ENCODE measurements at regions not wholly inside any gene's neighbourhood (a gene's known extent, or its start where the extent isn't known, plus 50 kb on each side); places are given as distances from the start of the nearest gene placed in this dataset.
A peak's percentile ranks its signal among the peaks of the same experiment; 100 is the strongest.

DNA sequence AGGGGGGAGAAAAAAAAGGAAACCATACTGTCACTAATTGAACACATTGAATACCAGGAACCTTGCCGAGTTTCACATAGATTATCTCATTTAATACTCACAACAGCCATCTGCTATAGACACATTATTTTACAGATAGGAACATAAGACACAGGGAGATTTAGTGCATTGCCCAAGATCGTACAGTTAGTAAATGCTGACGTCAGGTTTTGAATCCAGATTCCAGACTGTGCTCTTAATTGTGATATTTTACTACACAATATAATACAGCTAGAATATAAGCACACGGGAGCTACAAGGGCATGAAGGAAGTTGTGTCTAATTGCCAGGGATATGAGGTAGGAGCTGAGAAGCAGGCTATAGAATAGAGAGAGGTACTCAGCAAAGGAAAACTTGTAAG, 93.9 kb upstream of the MINDY3 start:
- no peaks in the 10 kb centered on the region for H3K79me2 ChIP-seq (ENCODE audit: control insufficient read depth, insufficient read depth, low read length)
- no peak for ATAC-seq

More for the DNA sequence above, 93.9 kb upstream of the MINDY3 start:
- intact Hi-C loops (cut with micrococcal nuclease), result no loop called here
- H3K9me3 ChIP-seq (replicated peaks; ENCODE audit: control insufficient read depth, insufficient read depth, low read depth, low read length), result no peaks in the 10 kb centered on the region
- DNase-seq (ENCODE audit: extremely low read depth in 1 of 4, low spot score in 3 of 4) (no peak), FAIRE-seq (no peak)
- no peaks in the 10 kb centered on the region for H3K4me1 ChIP-seq (replicated peaks in 1 of 2; ENCODE audit: control insufficient read depth in 2 of 2, insufficient read depth in 2 of 2, low read length in 2 of 2)
- TF ChIP-seq FOXM1 (IDR thresholded peaks at IDR 0.05; ENCODE audit: low read depth), result no peak
- TF ChIP-seq FOXM1 (CRISPR knock-in tag; IDR thresholded peaks at IDR 0.05; ENCODE audit: low read depth), result no peak
- peak; percentile 53; the same call in 1 of the 2 replicates for TF ChIP-seq ZNF316 (IDR thresholded peaks at IDR 0.05)
- no peak for TF ChIP-seq POLR2G (IDR thresholded peaks at IDR 0.05; ENCODE audit: low read depth, low read length)
- no peak for TF ChIP-seq PHB (CRISPR knock-in tag; IDR thresholded peaks at IDR 0.05)
- TF ChIP-seq NFATC3 (IDR thresholded peaks at IDR 0.05), result no peak
- no peak for TF ChIP-seq ZNF311 (CRISPR knock-in tag; IDR thresholded peaks at IDR 0.05)
- TF ChIP-seq TBL1XR1 (IDR thresholded peaks at IDR 0.05; ENCODE audit: low read length in 2 of 2), result no peak
- peak; percentile 54 for TF ChIP-seq MAFF (IDR thresholded peaks at IDR 0.05; ENCODE audit: low read length)
- no peak for TF ChIP-seq ZNF184 (CRISPR knock-in tag; IDR thresholded peaks at IDR 0.05)
- no peak for TF ChIP-seq RBBP5 (IDR thresholded peaks at IDR 0.05; ENCODE audit: borderline replicate concordance, insufficient read depth, low read length, poor library complexity, severe bottlenecking)
- 0 out of 2 replicates have a peak, but pooled peaks have one; percentile 5 for TF ChIP-seq MAFG (tag; conservative IDR thresholded peaks at IDR 0.05)
- TF ChIP-seq, protein P1, sequence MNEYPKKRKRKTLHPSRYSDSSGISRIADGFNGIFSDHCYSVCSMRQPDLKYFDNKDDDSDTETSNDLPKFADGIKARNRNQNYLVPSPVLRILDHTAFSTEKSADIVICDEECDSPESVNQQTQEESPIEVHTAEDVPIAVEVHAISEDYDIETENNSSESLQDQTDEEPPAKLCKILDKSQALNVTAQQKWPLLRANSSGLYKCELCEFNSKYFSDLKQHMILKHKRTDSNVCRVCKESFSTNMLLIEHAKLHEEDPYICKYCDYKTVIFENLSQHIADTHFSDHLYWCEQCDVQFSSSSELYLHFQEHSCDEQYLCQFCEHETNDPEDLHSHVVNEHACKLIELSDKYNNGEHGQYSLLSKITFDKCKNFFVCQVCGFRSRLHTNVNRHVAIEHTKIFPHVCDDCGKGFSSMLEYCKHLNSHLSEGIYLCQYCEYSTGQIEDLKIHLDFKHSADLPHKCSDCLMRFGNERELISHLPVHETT (CRISPR knock-in tag; conservative IDR thresholded peaks at IDR 0.05 in 1 of 2, IDR thresholded peaks at IDR 0.05 in 1 of 2), result no peak
- no peak for TF ChIP-seq KDM5B (IDR thresholded peaks at IDR 0.05; ENCODE audit: insufficient replicate concordance, low read depth, low read length)
- peak; percentile 57; the same call in 1 of the 2 replicates for TF ChIP-seq MAFK (IDR thresholded peaks at IDR 0.05; ENCODE audit: low read length)
- TF ChIP-seq ZBTB8A (IDR thresholded peaks at IDR 0.05; ENCODE audit: partially characterized antibody), result no peak
- no peak for TF ChIP-seq NFRKB (IDR thresholded peaks at IDR 0.05; ENCODE audit: low read depth)
- no peak overlapping the region for H3K9ac ChIP-seq (ENCODE audit: insufficient read depth in 1 of 2, low read depth in 2 of 2, low read length in 2 of 2)
- H3K4me3 ChIP-seq, result no peak overlapping the region
- no peaks in the 10 kb centered on the region for H4K20me1 ChIP-seq (replicated peaks; ENCODE audit: control insufficient read depth, insufficient read depth, low read length)
- in situ Hi-C loops (cut with MboI), result no loop called here
- no peak overlapping the region for H3K4me2 ChIP-seq (ENCODE audit: insufficient read depth, low read length)
- no peaks in the 10 kb centered on the region for H3K9me1 ChIP-seq (ENCODE audit: control insufficient read depth, insufficient read depth, low read length)
- H3K27ac ChIP-seq (ENCODE audit: extremely low read depth, low read depth, low read length), result no peak overlapping the region
- WGBS (ENCODE audit: insufficient coverage, low coverage, missing lambda C conversion rate), result 0% methylated on average over 4 of the region's 4 CpGs
- BruUV-seq (replicated peaks), result no TSS peak
- no peak overlapping the region for H2AFZ ChIP-seq (ENCODE audit: low read depth, low read length)
- H3K36me3 ChIP-seq (ENCODE audit: control insufficient read depth, insufficient read depth, low read length), result no peaks in the 10 kb centered on the region
- H3K27me3 ChIP-seq (ENCODE audit: control insufficient read depth in 2 of 2, insufficient read depth in 2 of 2, low read length in 2 of 2), result no peaks in the 10 kb centered on the region
- CTCF ChIA-PET (ENCODE audit: low intra/inter-chr PET ratio), result no interaction called here
- POLR2A ChIA-PET, result no interaction called here
